ENCODE measurements at regions not wholly inside any gene's neighbourhood (a gene's known extent, or its start where the extent isn't known, plus 50 kb on each side); places are given as distances from the start of the nearest gene placed in this dataset.

- Histone ChIP-seq H4K8ac (ENCODE audit: low read depth, low read length) (no peak overlapping the region), H3K4me3 (ENCODE audit: low read length) (no peak overlapping the region), H3K36me3 (ENCODE audit: control insufficient read depth, insufficient read depth, low read length) (no peaks in the 10 kb centered on the region), H3K79me2 (ENCODE audit: control insufficient read depth, insufficient read depth, low read length) (no peaks in the 10 kb centered on the region), H2BK5ac (ENCODE audit: low read length) (no peak overlapping the region), H3K56ac (ENCODE audit: low read length) (no peak overlapping the region), H2AK5ac (ENCODE audit: low read length) (no peak overlapping the region), H2BK15ac (replicated peaks; ENCODE audit: low read depth) (no peak overlapping the region), H3K18ac (ENCODE audit: low read length) (no peak overlapping the region), H3K9ac (ENCODE audit: low read length) (no peak overlapping the region), H3K79me1 (ENCODE audit: low read length) (no peaks in the 10 kb centered on the region), H3K4ac (ENCODE audit: low read depth, low read length) (no peak overlapping the region), H3K27ac (ENCODE audit: low read depth, low read length) (no peak overlapping the region), H3K4me1 (ENCODE audit: control insufficient read depth, low read depth, low read length) (no peaks in the 10 kb centered on the region), H3K27me3 (ENCODE audit: insufficient read depth, low read length, poor library complexity) (no peaks in the 10 kb centered on the region), H3K23ac (ENCODE audit: low read length) (no peak overlapping the region), H2BK120ac (ENCODE audit: low read depth, low read length) (no peak overlapping the region), H3K4me2 (ENCODE audit: low read length) (no peak overlapping the region), H4K5ac (ENCODE audit: low read length) (no peak overlapping the region)
- WGBS (ENCODE audit: extremely low coverage, insufficient coverage, low lambda C conversion rate): no CpG with 5 or more reads among the region's 6 CpGs
- no peak for DNase-seq
These were observed 793.3 kb downstream of the TDRD15 start for GRCh38 chr2:21916934-21917522.

GRCh38 chr2:21920721-21921120 is 797.0 kb downstream of the TDRD15 start:
- Histone ChIP-seq H2BK15ac (replicated peaks; ENCODE audit: low read depth) (no peak overlapping the region), H3K4me2 (ENCODE audit: low read length) (no peak overlapping the region), H3K4me3 (ENCODE audit: low read length) (no peak overlapping the region), H4K8ac (ENCODE audit: low read depth, low read length) (no peak overlapping the region), H2AK5ac (ENCODE audit: low read length) (no peak overlapping the region), H3K79me1 (ENCODE audit: low read length) (no peaks in the 10 kb centered on the region), H3K27me3 (ENCODE audit: insufficient read depth, low read length, poor library complexity) (no peaks in the 10 kb centered on the region), H3K36me3 (ENCODE audit: control insufficient read depth, insufficient read depth, low read length) (no peaks in the 10 kb centered on the region), H3K23ac (ENCODE audit: low read length) (no peak overlapping the region), H4K5ac (ENCODE audit: low read length) (no peak overlapping the region), H2BK5ac (ENCODE audit: low read length) (no peak overlapping the region), H3K9ac (ENCODE audit: low read length) (no peak overlapping the region), H3K27ac (ENCODE audit: low read depth, low read length) (no peak overlapping the region), H3K4ac (ENCODE audit: low read depth, low read length) (no peak overlapping the region), H3K56ac (ENCODE audit: low read length) (no peak overlapping the region), H3K4me1 (ENCODE audit: control insufficient read depth, low read depth, low read length) (no peaks in the 10 kb centered on the region), H2BK120ac (ENCODE audit: low read depth, low read length) (no peak overlapping the region), H3K79me2 (ENCODE audit: control insufficient read depth, insufficient read depth, low read length) (no peaks in the 10 kb centered on the region), H3K18ac (ENCODE audit: low read length) (no peak overlapping the region)
- no CpG with 5 or more reads among the region's 4 CpGs for WGBS (ENCODE audit: extremely low coverage, insufficient coverage, low lambda C conversion rate)
- no peak for DNase-seq

GRCh38 chr2:21924640-21925285 is 801.0 kb downstream of the TDRD15 start:
- no peak overlapping the region for H3K9ac ChIP-seq (ENCODE audit: low read length)
- H3K27ac ChIP-seq (ENCODE audit: low read depth, low read length): no peak overlapping the region
- H3K4me1 ChIP-seq (ENCODE audit: control insufficient read depth, low read depth, low read length): no peaks in the 10 kb centered on the region
- H4K8ac ChIP-seq (ENCODE audit: low read depth, low read length): no peak overlapping the region
- no peak overlapping the region for H3K4me3 ChIP-seq (ENCODE audit: low read length)
- H3K79me2 ChIP-seq (ENCODE audit: control insufficient read depth, insufficient read depth, low read length): no peaks in the 10 kb centered on the region
- H3K36me3 ChIP-seq (ENCODE audit: control insufficient read depth, insufficient read depth, low read length): no peaks in the 10 kb centered on the region
- no peak overlapping the region for H3K23ac ChIP-seq (ENCODE audit: low read length)
- no CpG with 5 or more reads among the region's 2 CpGs for WGBS (ENCODE audit: extremely low coverage, insufficient coverage, low lambda C conversion rate)
- H2BK5ac ChIP-seq (ENCODE audit: low read length): no peak overlapping the region
- H3K79me1 ChIP-seq (ENCODE audit: low read length): no peaks in the 10 kb centered on the region
- no peak overlapping the region for H3K4me2 ChIP-seq (ENCODE audit: low read length)
- no peak overlapping the region for H3K18ac ChIP-seq (ENCODE audit: low read length)
- H2AK5ac ChIP-seq (ENCODE audit: low read length): no peak overlapping the region
- DNase-seq: no peak
- H4K5ac ChIP-seq (ENCODE audit: low read length): no peak overlapping the region
- H2BK15ac ChIP-seq (replicated peaks; ENCODE audit: low read depth): no peak overlapping the region
- H3K56ac ChIP-seq (ENCODE audit: low read length): no peak overlapping the region
- H3K27me3 ChIP-seq (ENCODE audit: insufficient read depth, low read length, poor library complexity): no peaks in the 10 kb centered on the region
- no peak overlapping the region for H3K4ac ChIP-seq (ENCODE audit: low read depth, low read length)
- H2BK120ac ChIP-seq (ENCODE audit: low read depth, low read length): no peak overlapping the region

- H3K4me2 ChIP-seq (ENCODE audit: low read length): no peak overlapping the region
- H3K18ac ChIP-seq (ENCODE audit: low read length): no peak overlapping the region
- H3K36me3 ChIP-seq (ENCODE audit: control insufficient read depth, insufficient read depth, low read length): no peaks in the 10 kb centered on the region
- DNase-seq: peak; percentile 6
- no peaks in the 10 kb centered on the region for H3K4me1 ChIP-seq (ENCODE audit: control insufficient read depth, low read depth, low read length)
- H3K23ac ChIP-seq (ENCODE audit: low read length): no peak overlapping the region
- H3K27me3 ChIP-seq (ENCODE audit: insufficient read depth, low read length, poor library complexity): no peaks in the 10 kb centered on the region
- WGBS (ENCODE audit: extremely low coverage, insufficient coverage, low lambda C conversion rate): no CpG with 5 or more reads among the region's 2 CpGs
- no peak overlapping the region for H3K27ac ChIP-seq (ENCODE audit: low read depth, low read length)
- no peaks in the 10 kb centered on the region for H3K79me1 ChIP-seq (ENCODE audit: low read length)
- H2BK15ac ChIP-seq (replicated peaks; ENCODE audit: low read depth): no peak overlapping the region
- no peak overlapping the region for H4K5ac ChIP-seq (ENCODE audit: low read length)
- H2AK5ac ChIP-seq (ENCODE audit: low read length): no peak overlapping the region
- no peaks in the 10 kb centered on the region for H3K79me2 ChIP-seq (ENCODE audit: control insufficient read depth, insufficient read depth, low read length)
- no peak overlapping the region for H3K56ac ChIP-seq (ENCODE audit: low read length)
- no peak overlapping the region for H3K4ac ChIP-seq (ENCODE audit: low read depth, low read length)
- H2BK5ac ChIP-seq (ENCODE audit: low read length): no peak overlapping the region
- H2BK120ac ChIP-seq (ENCODE audit: low read depth, low read length): no peak overlapping the region
- H4K8ac ChIP-seq (ENCODE audit: low read depth, low read length): no peak overlapping the region
- no peak overlapping the region for H3K4me3 ChIP-seq (ENCODE audit: low read length)
- no peak overlapping the region for H3K9ac ChIP-seq (ENCODE audit: low read length)
These were observed 804.5 kb downstream of the TDRD15 start for GRCh38 chr2:21928292-21928691.

GRCh38 chr2:21930226-21930625 is 806.5 kb downstream of the TDRD15 start:
- Histone ChIP-seq H3K27ac (ENCODE audit: low read depth, low read length) (no peak overlapping the region), H3K56ac (ENCODE audit: low read length) (no peak overlapping the region), H3K4me3 (ENCODE audit: low read length) (no peak overlapping the region), H4K8ac (ENCODE audit: low read depth, low read length) (no peak overlapping the region), H2AK5ac (ENCODE audit: low read length) (no peak overlapping the region), H3K9ac (ENCODE audit: low read length) (no peak overlapping the region), H3K36me3 (ENCODE audit: control insufficient read depth, insufficient read depth, low read length) (no peaks in the 10 kb centered on the region), H3K79me1 (ENCODE audit: low read length) (no peaks in the 10 kb centered on the region), H2BK15ac (replicated peaks; ENCODE audit: low read depth) (no peak overlapping the region), H4K5ac (ENCODE audit: low read length) (no peak overlapping the region), H3K4me1 (ENCODE audit: control insufficient read depth, low read depth, low read length) (no peaks in the 10 kb centered on the region), H3K4ac (ENCODE audit: low read depth, low read length) (no peak overlapping the region), H3K4me2 (ENCODE audit: low read length) (no peak overlapping the region), H3K18ac (ENCODE audit: low read length) (no peak overlapping the region), H3K27me3 (ENCODE audit: insufficient read depth, low read length, poor library complexity) (no peaks in the 10 kb centered on the region), H2BK5ac (ENCODE audit: low read length) (no peak overlapping the region), H2BK120ac (ENCODE audit: low read depth, low read length) (no peak overlapping the region), H3K23ac (ENCODE audit: low read length) (no peak overlapping the region), H3K79me2 (ENCODE audit: control insufficient read depth, insufficient read depth, low read length) (no peaks in the 10 kb centered on the region)
- DNase-seq: no peak
- no CpG with 5 or more reads among the region's 2 CpGs for WGBS (ENCODE audit: extremely low coverage, insufficient coverage, low lambda C conversion rate)

- no peaks in the 10 kb centered on the region for H3K4me1 ChIP-seq (ENCODE audit: control insufficient read depth, low read depth, low read length)
- no peak overlapping the region for H2BK15ac ChIP-seq (replicated peaks; ENCODE audit: low read depth)
- no peaks in the 10 kb centered on the region for H3K27me3 ChIP-seq (ENCODE audit: insufficient read depth, low read length, poor library complexity)
- H3K9ac ChIP-seq (ENCODE audit: low read length): no peak overlapping the region
- H3K27ac ChIP-seq (ENCODE audit: low read depth, low read length): no peak overlapping the region
- H3K4ac ChIP-seq (ENCODE audit: low read depth, low read length): no peak overlapping the region
- H3K4me3 ChIP-seq (ENCODE audit: low read length): no peak overlapping the region
- H3K56ac ChIP-seq (ENCODE audit: low read length): no peak overlapping the region
- H3K79me1 ChIP-seq (ENCODE audit: low read length): no peaks in the 10 kb centered on the region
- H2AK5ac ChIP-seq (ENCODE audit: low read length): no peak overlapping the region
- H2BK120ac ChIP-seq (ENCODE audit: low read depth, low read length): no peak overlapping the region
- no peak overlapping the region for H4K5ac ChIP-seq (ENCODE audit: low read length)
- H3K36me3 ChIP-seq (ENCODE audit: control insufficient read depth, insufficient read depth, low read length): no peaks in the 10 kb centered on the region
- H3K4me2 ChIP-seq (ENCODE audit: low read length): no peak overlapping the region
- H3K18ac ChIP-seq (ENCODE audit: low read length): no peak overlapping the region
- DNase-seq: no peak
- H4K8ac ChIP-seq (ENCODE audit: low read depth, low read length): no peak overlapping the region
- no CpG with 5 or more reads among the region's 2 CpGs for WGBS (ENCODE audit: extremely low coverage, insufficient coverage, low lambda C conversion rate)
- no peak overlapping the region for H3K23ac ChIP-seq (ENCODE audit: low read length)
- H2BK5ac ChIP-seq (ENCODE audit: low read length): no peak overlapping the region
- H3K79me2 ChIP-seq (ENCODE audit: control insufficient read depth, insufficient read depth, low read length): no peaks in the 10 kb centered on the region
These were observed 816.2 kb downstream of the TDRD15 start for GRCh38 chr2:21939967-21940366.
